Esophagus muscularis mucosa (tissue), 4 donors: ENCODE measurements at regions not wholly inside any gene's neighbourhood (a gene's known extent, or its start where the extent isn't known, plus 50 kb on each side); places are given as distances from the start of the nearest gene placed in this dataset.

Experiments
- DNase-seq: peaks from one replicate; pipeline ENCODE4 v3.0.0-alpha.2; 2017; ENCODE audit errors: extremely low spot score
- H3K27ac ChIP-seq, 4 donors: fragments of 200-600 bp; sonication (generic); replicated peaks in 1 of 4; 1 replicate in 3 of 4; 2 replicates in 1 of 4; pipeline ENCODE4 v1.5.1; 2016 to 2019; ENCODE audit warnings: mild to moderate bottlenecking in 1 of 4
- H3K27me3 ChIP-seq, 4 donors: fragments of 200-600 bp; sonication (generic); one replicate each; pipeline versions ENCODE4 v1.5.1 to v1.6.0; 2016 to 2019
- H3K36me3 ChIP-seq, 4 donors: fragments of 200-600 bp; sonication (generic); one replicate each; pipeline ENCODE4 v1.5.1; 2016 to 2019
- H3K4me1 ChIP-seq, 4 donors: fragments of 200-600 bp; sonication (generic); one replicate each; pipeline ENCODE4 v1.5.1; 2016 to 2019
- H3K4me3 ChIP-seq, 4 donors: fragments of 200-600 bp; sonication (generic); 1 replicate in 2 of 4; 2 replicates in 2 of 4; pipeline ENCODE4 v1.5.1; 2016 to 2019; ENCODE audit warnings: mild to moderate bottlenecking in 4 of 4, moderate library complexity in 1 of 4
- H3K9me3 ChIP-seq, 4 donors: fragments of 200-600 bp; sonication (generic); 1 replicate in 3 of 4; 2 replicates in 1 of 4; pipeline ENCODE4 v1.5.1; 2016 to 2019
- CTCF ChIP-seq, 3 experiments: fragments of 200-600 bp in 2 of 3; fragments of 450-650 bp in 1 of 3; sonication (generic) in 2 of 3; IDR thresholded peaks; one replicate each; pipeline ENCODE4 v1.5.1; 2017 to 2019; ENCODE audit warnings: antibody characterized with exemption in 3 of 3, mild to moderate bottlenecking in 2 of 3, moderate library complexity in 1 of 3
- EP300 ChIP-seq: sonication (generic); formaldehyde crosslinking; IDR thresholded peaks from one replicate; pipeline ENCODE4 v1.6.1; 2017; ENCODE audit warnings: antibody characterized with exemption
- POLR2A ChIP-seq: fragments of 450-650 bp; IDR thresholded peaks from one replicate; pipeline ENCODE4 v1.6.1; 2017; ENCODE audit warnings: antibody characterized with exemption, moderate library complexity, mild to moderate bottlenecking, low read depth
- POLR2AphosphoS5 ChIP-seq, 2 donors: sonication (generic); formaldehyde crosslinking; IDR thresholded peaks; one replicate each; pipeline ENCODE4 v1.6.1; 2017; ENCODE audit warnings: antibody characterized with exemption in 2 of 2
- WGBS: methylation state at CpG from one replicate; pipeline ENCODE4 v1.1.5; 2018; 5-methylcytosine and 5-hydroxymethylcytosine counted together
- intact Hi-C: fragments of 100-400 bp; cut with DNase I; formaldehyde crosslinking; loops from one replicate; pipeline ENCODE4 v1.15.1; 2023

GRCh38 chr9:26170190-26170589, 491.9 kb upstream of the TUSC1 start:
- no peaks in the 10 kb centered on the region for H3K36me3 ChIP-seq
- no peak overlapping the region for H3K4me3 ChIP-seq
- WGBS: 20% methylated on average over 3 of the region's 3 CpGs
- TF ChIP-seq POLR2AphosphoS5 (IDR thresholded peaks at IDR 0.05): no peak
- intact Hi-C loops: no loop called here
- no peak overlapping the region for H3K27ac ChIP-seq
- no peak for DNase-seq
- no peaks in the 10 kb centered on the region for H3K9me3 ChIP-seq
- H3K27me3 ChIP-seq: no peaks in the 10 kb centered on the region
- peaks cover 0 to 12% (median 11%) of the 10 kb centered on the region in 4 donors for H3K4me1 ChIP-seq

GRCh38 chr9:26169708-26170107, 491.5 kb upstream of the TUSC1 start:
- no peaks in the 10 kb centered on the region for H3K9me3 ChIP-seq
- no peak for TF ChIP-seq POLR2A
- TF ChIP-seq EP300: no peak
- no peak for TF ChIP-seq CTCF (IDR thresholded peaks at IDR 0.05)
- no peak for TF ChIP-seq POLR2AphosphoS5 (IDR thresholded peaks at IDR 0.05)
- intact Hi-C loops: no loop called here
- H3K27me3 ChIP-seq: no peaks in the 10 kb centered on the region
- H3K36me3 ChIP-seq: no peaks in the 10 kb centered on the region
- no peak overlapping the region for H3K4me3 ChIP-seq
- DNase-seq: no peak
- peaks cover 0 to 12% (median 11%) of the 10 kb centered on the region in 4 donors for H3K4me1 ChIP-seq
- H3K27ac ChIP-seq: no peak overlapping the region

GRCh38 chr9:26166537-26166936, 488.3 kb upstream of the TUSC1 start:
- intact Hi-C loops: no loop called here
- no peak for TF ChIP-seq POLR2A
- no peak for TF ChIP-seq EP300
- TF ChIP-seq CTCF (IDR thresholded peaks at IDR 0.05): no peak
- no peak for TF ChIP-seq POLR2AphosphoS5 (IDR thresholded peaks at IDR 0.05)
- H3K4me3 ChIP-seq: no peak overlapping the region
- no peaks in the 10 kb centered on the region for H3K27me3 ChIP-seq
- H3K4me1 ChIP-seq: peaks cover 0 to 12% (median 11%) of the 10 kb centered on the region in 4 donors
- no peaks in the 10 kb centered on the region for H3K9me3 ChIP-seq
- no peak for DNase-seq
- H3K27ac ChIP-seq: no peak overlapping the region
- H3K36me3 ChIP-seq: no peaks in the 10 kb centered on the region

GRCh38 chr9:26165426-26165825, 487.2 kb upstream of the TUSC1 start:
- Histone ChIP-seq H3K4me3 (no peak overlapping the region), H3K9me3 (no peaks in the 10 kb centered on the region), H3K36me3 (no peaks in the 10 kb centered on the region), H3K27me3 (no peaks in the 10 kb centered on the region), H3K27ac (no peak overlapping the region), H3K4me1 (peaks cover 0 to 10% (median 9%) of the 10 kb centered on the region in 4 donors)
- intact Hi-C loops: no loop called here
- no peak for TF ChIP-seq POLR2A
- TF ChIP-seq POLR2AphosphoS5 (IDR thresholded peaks at IDR 0.05): no peak
- TF ChIP-seq CTCF (IDR thresholded peaks at IDR 0.05): no peak
- no peak for TF ChIP-seq EP300
- no peak for DNase-seq
- 95% methylated on average over 3 of the region's 3 CpGs for WGBS

- no peak for TF ChIP-seq POLR2A
- TF ChIP-seq EP300: no peak
- no peak for TF ChIP-seq CTCF (IDR thresholded peaks at IDR 0.05)
- TF ChIP-seq POLR2AphosphoS5 (IDR thresholded peaks at IDR 0.05): no peak
- intact Hi-C loops: no loop called here
- Histone ChIP-seq H3K4me3 (no peak overlapping the region), H3K27ac (no peak overlapping the region), H3K9me3 (no peaks in the 10 kb centered on the region), H3K27me3 (no peaks in the 10 kb centered on the region), H3K36me3 (no peaks in the 10 kb centered on the region), H3K4me1 (peaks cover 0 to 6% (median 0%) of the 10 kb centered on the region in 4 donors)
- no peak for DNase-seq
These were observed 485.7 kb upstream of the TUSC1 start for GRCh38 chr9:26163931-26164330.
